BLaER1 treated with 17β-estradiol and CSF1 and Interleukin-3, amounts not matched to agents 10 nM and 100 nM (cell line): ENCODE measurements at regions not wholly inside any gene's neighbourhood (a gene's known extent, or its start where the extent isn't known, plus 50 kb on each side); places are given as distances from the start of the nearest gene placed in this dataset.

Experiments used
- H3K27ac ChIP-seq, 11 experiments: shearing (Covaris generic); formaldehyde crosslinking; 2 replicates each; pipeline ENCODE4 v1.8.1; 2022
- H3K27me3 ChIP-seq, 11 experiments: shearing (Covaris generic); formaldehyde crosslinking; 2 replicates each; pipeline ENCODE4 v1.8.1; 2022
- H3K36me3 ChIP-seq, 11 experiments: shearing (Covaris generic); formaldehyde crosslinking; 2 replicates each; pipeline ENCODE4 v1.8.1; 2022
- H3K4me1 ChIP-seq, 10 experiments: shearing (Covaris generic); formaldehyde crosslinking; 2 replicates each; pipeline ENCODE4 v1.8.1; 2022
- H3K4me2 ChIP-seq, 11 experiments: shearing (Covaris generic); formaldehyde crosslinking; 2 replicates each; pipeline ENCODE4 v1.8.1; 2022
- H3K4me3 ChIP-seq, 10 experiments: shearing (Covaris generic); formaldehyde crosslinking; 2 replicates each; pipeline ENCODE4 v1.8.1; 2022
- H3K9ac ChIP-seq, 11 experiments: shearing (Covaris generic); formaldehyde crosslinking; 2 replicates each; pipeline ENCODE4 v1.8.1; 2022
- H3K9me3 ChIP-seq, 11 experiments: shearing (Covaris generic); formaldehyde crosslinking; replicated peaks in 1 of 11; 2 replicates each; pipeline ENCODE4 v1.8.1; 2022
- H4K20me1 ChIP-seq, 11 experiments: shearing (Covaris generic); formaldehyde crosslinking; 2 replicates each; pipeline ENCODE4 v1.8.1; 2022
- Cebpa-rat ChIP-seq, 11 experiments: shearing (Covaris generic); IDR thresholded peaks; 2 replicates each; pipeline ENCODE4 v1.8.1; 2022

- H3K4me3 ChIP-seq: no peak overlapping the region
- TF ChIP-seq Cebpa-rat (IDR thresholded peaks at IDR 0.05): no peak
- no peaks in the 10 kb centered on the region for H3K27me3 ChIP-seq
- H3K27ac ChIP-seq: peak overlapping the region in 2 of 11 experiments; percentile 4 to 42; a peak in 2 of 22 replicates
- peak overlapping the region in 9 of 11 experiments; percentile 14 to 69 (median 64); a peak in 16 of 22 replicates for H3K4me2 ChIP-seq
- no peaks in the 10 kb centered on the region for H4K20me1 ChIP-seq
- H3K9me3 ChIP-seq: peaks cover 0 to 12% (median 7%) of the 10 kb centered on the region in 11 experiments; a peak in 9 of 22 replicates
- peaks cover 5 to 21% (median 17%) of the 10 kb centered on the region in 10 experiments; a peak in 18 of 20 replicates for H3K4me1 ChIP-seq
- H3K9ac ChIP-seq: no peak overlapping the region
- H3K36me3 ChIP-seq: no peaks in the 10 kb centered on the region
Observed at GRCh38 chr3:182349051-182349450, 444.3 kb upstream of the ATP11B start.

GRCh38 chr3:182349951-182350517 lies 443.3 kb upstream of the ATP11B start:
- TF ChIP-seq Cebpa-rat (IDR thresholded peaks at IDR 0.05): peak in 7 of 11 experiments; percentile 16 to 68 (median 31); a peak in 5 of 22 replicates
- Histone ChIP-seq H3K4me3 (no peak overlapping the region), H4K20me1 (no peaks in the 10 kb centered on the region), H3K9me3 (peaks cover 0 to 4% (median 2%) of the 10 kb centered on the region in 11 experiments; a peak in 9 of 22 replicates), H3K27ac (peak overlapping the region in 2 of 11 experiments; percentile 0 to 42; a peak in 2 of 22 replicates), H3K36me3 (no peaks in the 10 kb centered on the region), H3K4me2 (peak overlapping the region in 10 of 11 experiments; percentile 14 to 69 (median 64); a peak in 21 of 22 replicates), H3K4me1 (peaks cover 5 to 21% (median 17%) of the 10 kb centered on the region in 10 experiments; a peak in 18 of 20 replicates), H3K9ac (no peak overlapping the region), H3K27me3 (no peaks in the 10 kb centered on the region)

GRCh38 chr3:182357928-182358327 lies 435.4 kb upstream of the ATP11B start:
- H3K36me3 ChIP-seq: no peaks in the 10 kb centered on the region
- no peak for TF ChIP-seq Cebpa-rat (IDR thresholded peaks at IDR 0.05)
- no peak overlapping the region for H3K9ac ChIP-seq
- no peaks in the 10 kb centered on the region for H4K20me1 ChIP-seq
- no peak overlapping the region for H3K4me3 ChIP-seq
- H3K4me2 ChIP-seq: no peak overlapping the region
- no peaks in the 10 kb centered on the region for H3K27me3 ChIP-seq
- no peak overlapping the region for H3K27ac ChIP-seq
- no peaks in the 10 kb centered on the region for H3K9me3 ChIP-seq
- H3K4me1 ChIP-seq: no peaks in the 10 kb centered on the region

GRCh38 chr3:182364323-182364722 lies 429.0 kb upstream of the ATP11B start:
- no peak overlapping the region for H3K4me2 ChIP-seq
- no peaks in the 10 kb centered on the region for H3K27me3 ChIP-seq

GRCh38 chr3:182364723-182365650 lies 428.3 kb upstream of the ATP11B start:
- Histone ChIP-seq H3K27me3 (no peaks in the 10 kb centered on the region), H3K4me3 (no peak overlapping the region), H3K27ac (no peak overlapping the region), H3K9ac (no peak overlapping the region), H3K4me1 (no peaks in the 10 kb centered on the region), H4K20me1 (no peaks in the 10 kb centered on the region), H3K9me3 (no peaks in the 10 kb centered on the region), H3K36me3 (no peaks in the 10 kb centered on the region), H3K4me2 (no peak overlapping the region)
- TF ChIP-seq Cebpa-rat (IDR thresholded peaks at IDR 0.05): no peak

More at GRCh38 chr3:182364323-182364722, 429.0 kb upstream of the ATP11B start:
- no peak overlapping the region for H3K9ac ChIP-seq
- no peak overlapping the region for H3K27ac ChIP-seq
- H3K4me1 ChIP-seq: no peaks in the 10 kb centered on the region
- no peaks in the 10 kb centered on the region for H4K20me1 ChIP-seq
- no peak overlapping the region for H3K4me3 ChIP-seq
- no peak for TF ChIP-seq Cebpa-rat (IDR thresholded peaks at IDR 0.05)
- no peaks in the 10 kb centered on the region for H3K36me3 ChIP-seq
- no peaks in the 10 kb centered on the region for H3K9me3 ChIP-seq

GRCh38 chr3:182366746-182367145 lies 426.6 kb upstream of the ATP11B start:
- Histone ChIP-seq H3K4me1 (no peaks in the 10 kb centered on the region), H4K20me1 (no peaks in the 10 kb centered on the region), H3K4me2 (no peak overlapping the region), H3K27me3 (no peaks in the 10 kb centered on the region), H3K36me3 (no peaks in the 10 kb centered on the region), H3K27ac (no peak overlapping the region), H3K9me3 (no peaks in the 10 kb centered on the region), H3K9ac (no peak overlapping the region), H3K4me3 (no peak overlapping the region)
- TF ChIP-seq Cebpa-rat (IDR thresholded peaks at IDR 0.05): no peak

- no peak overlapping the region for H3K4me2 ChIP-seq
- H3K27me3 ChIP-seq: no peaks in the 10 kb centered on the region
- H3K9ac ChIP-seq: no peak overlapping the region
- TF ChIP-seq Cebpa-rat (IDR thresholded peaks at IDR 0.05): no peak
- H3K4me1 ChIP-seq: no peaks in the 10 kb centered on the region
- H3K27ac ChIP-seq: no peak overlapping the region
- H3K36me3 ChIP-seq: no peaks in the 10 kb centered on the region
- no peaks in the 10 kb centered on the region for H4K20me1 ChIP-seq
- H3K9me3 ChIP-seq: no peaks in the 10 kb centered on the region
- H3K4me3 ChIP-seq: no peak overlapping the region
Observed at GRCh38 chr3:182369861-182370260, 423.4 kb upstream of the ATP11B start.

GRCh38 chr3:182370949-182371348 lies 422.4 kb upstream of the ATP11B start:
- no peaks in the 10 kb centered on the region for H3K36me3 ChIP-seq
- no peak overlapping the region for H3K9ac ChIP-seq
- no peaks in the 10 kb centered on the region for H3K4me1 ChIP-seq
- H3K4me2 ChIP-seq: no peak overlapping the region
- no peaks in the 10 kb centered on the region for H3K9me3 ChIP-seq
- no peak for TF ChIP-seq Cebpa-rat (IDR thresholded peaks at IDR 0.05)
- H3K4me3 ChIP-seq: no peak overlapping the region
- no peaks in the 10 kb centered on the region for H3K27me3 ChIP-seq
- no peaks in the 10 kb centered on the region for H4K20me1 ChIP-seq
- H3K27ac ChIP-seq: no peak overlapping the region

GRCh38 chr3:182375916-182376315 lies 417.4 kb upstream of the ATP11B start:
- Histone ChIP-seq H3K9me3 (no peaks in the 10 kb centered on the region), H3K36me3 (no peaks in the 10 kb centered on the region), H4K20me1 (no peaks in the 10 kb centered on the region), H3K27ac (no peak overlapping the region), H3K4me1 (no peaks in the 10 kb centered on the region), H3K4me2 (no peak overlapping the region), H3K4me3 (no peak overlapping the region), H3K27me3 (no peaks in the 10 kb centered on the region), H3K9ac (no peak overlapping the region)
- no peak for TF ChIP-seq Cebpa-rat (IDR thresholded peaks at IDR 0.05)
